Astrocyte of the cerebellum (primary cell): ENCODE measurements at regions not wholly inside any gene's neighbourhood (a gene's known extent, or its start where the extent isn't known, plus 50 kb on each side); places are given as distances from the start of the nearest gene placed in this dataset.

ENCODE experiments used
- DNase-seq: peaks from one replicate; pipeline ENCODE4 v3.0.0-alpha.2; 2011; ENCODE audit warnings: low read depth
- H3K4me3 ChIP-seq: 2 replicates; pipeline ENCODE4 v1.5.1; 2011; ENCODE audit warnings: mild to moderate bottlenecking, low read depth, low read length, moderate library complexity
- in situ Hi-C: cut with HindIII; loops from 2 replicates; pipeline ENCODE4 v1.10.0; 2017; ENCODE audit warnings: low sequenced_read_pairs
- TF ChIP-seq, protein P1 (sequence below): IDR thresholded peaks from 2 replicates; pipeline ENCODE4 v1.5.1; 2012; ENCODE audit warnings: low read length, low read depth, moderate library complexity, mild to moderate bottlenecking; ENCODE audit errors: missing control alignments

- no peak for DNase-seq
- in situ Hi-C loops = no loop called here
- TF ChIP-seq, protein P1, sequence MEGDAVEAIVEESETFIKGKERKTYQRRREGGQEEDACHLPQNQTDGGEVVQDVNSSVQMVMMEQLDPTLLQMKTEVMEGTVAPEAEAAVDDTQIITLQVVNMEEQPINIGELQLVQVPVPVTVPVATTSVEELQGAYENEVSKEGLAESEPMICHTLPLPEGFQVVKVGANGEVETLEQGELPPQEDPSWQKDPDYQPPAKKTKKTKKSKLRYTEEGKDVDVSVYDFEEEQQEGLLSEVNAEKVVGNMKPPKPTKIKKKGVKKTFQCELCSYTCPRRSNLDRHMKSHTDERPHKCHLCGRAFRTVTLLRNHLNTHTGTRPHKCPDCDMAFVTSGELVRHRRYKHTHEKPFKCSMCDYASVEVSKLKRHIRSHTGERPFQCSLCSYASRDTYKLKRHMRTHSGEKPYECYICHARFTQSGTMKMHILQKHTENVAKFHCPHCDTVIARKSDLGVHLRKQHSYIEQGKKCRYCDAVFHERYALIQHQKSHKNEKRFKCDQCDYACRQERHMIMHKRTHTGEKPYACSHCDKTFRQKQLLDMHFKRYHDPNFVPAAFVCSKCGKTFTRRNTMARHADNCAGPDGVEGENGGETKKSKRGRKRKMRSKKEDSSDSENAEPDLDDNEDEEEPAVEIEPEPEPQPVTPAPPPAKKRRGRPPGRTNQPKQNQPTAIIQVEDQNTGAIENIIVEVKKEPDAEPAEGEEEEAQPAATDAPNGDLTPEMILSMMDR = no peak
Measured at GRCh38 chr9:129241725-129242124, 63.7 kb upstream of the IER5L start.

GRCh38 chr9:129240581-129241211 is 62.6 kb upstream of the IER5L start:
- TF ChIP-seq, protein P1 = no peak
- DNase-seq = no peak
- no peak overlapping the region for H3K4me3 ChIP-seq
- in situ Hi-C loops = no loop called here

More at GRCh38 chr9:129241725-129242124, 63.7 kb upstream of the IER5L start:
- no peak overlapping the region for H3K4me3 ChIP-seq

- DNase-seq = no peak
- TF ChIP-seq, protein P1 = no peak
- in situ Hi-C loops = loop anchor here (5.0 kb wide), 1 partner anchor 68 kb away; no protein-coding TSS in a partner anchor
Measured at GRCh38 chr9:129239946-129240490, 62.0 kb upstream of the IER5L start.

DNA sequence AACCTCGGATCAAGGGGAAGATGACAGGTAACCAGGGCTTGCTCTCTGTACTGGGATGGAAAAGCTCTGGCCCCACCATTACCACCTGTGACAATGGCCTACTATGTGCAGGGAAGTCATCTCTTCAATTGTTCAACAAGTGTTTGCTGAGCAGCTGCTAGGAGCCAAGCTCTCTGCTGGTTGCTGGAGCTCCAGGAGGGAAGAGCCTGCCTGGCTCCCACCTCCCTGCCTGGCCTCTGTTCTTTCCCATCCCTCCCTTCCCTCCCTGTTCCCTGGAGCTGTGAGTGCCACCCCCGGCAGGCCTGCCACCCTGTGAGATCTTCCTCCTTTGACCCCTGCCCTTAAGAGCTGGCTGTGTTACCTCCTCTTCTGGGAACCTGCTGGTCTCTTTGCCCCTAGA is 59.7 kb upstream of the IER5L start:
- H3K4me3 ChIP-seq = no peak overlapping the region
- TF ChIP-seq, protein P1 = no peak
- no peak for DNase-seq
- in situ Hi-C loops = loop anchor here (5.0 kb wide), 1 partner anchor 66 kb away; no protein-coding TSS in a partner anchor

More at GRCh38 chr9:129239946-129240490, 62.0 kb upstream of the IER5L start:
- no peak overlapping the region for H3K4me3 ChIP-seq

DNA sequence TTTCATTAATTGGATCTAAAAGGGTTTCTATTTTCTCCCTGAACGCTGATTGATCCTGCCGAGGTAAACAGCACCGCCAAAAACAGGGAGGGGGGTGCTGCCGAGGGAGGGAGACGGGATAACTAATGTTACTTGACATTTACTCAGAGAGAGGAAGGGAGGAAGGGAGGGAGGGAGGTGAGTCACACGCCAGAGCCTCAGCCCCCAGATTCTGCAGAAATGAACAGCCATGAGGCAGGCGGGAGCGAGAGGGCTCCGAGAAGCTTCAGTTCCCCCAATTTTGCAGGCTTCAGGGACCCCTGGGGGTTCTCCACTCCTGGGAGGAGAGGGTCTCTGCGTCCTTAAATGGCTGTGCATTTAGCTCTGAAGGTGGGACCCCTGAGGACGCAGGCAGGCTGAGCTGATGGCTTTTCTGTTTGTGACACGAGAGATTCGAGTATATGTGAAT is 59.1 kb upstream of the IER5L start:
- H3K4me3 ChIP-seq = no peak overlapping the region
- no peak for DNase-seq
- TF ChIP-seq, protein P1 = no peak
- in situ Hi-C loops = loop anchor here (5.0 kb wide), 1 partner anchor 65 kb away; no protein-coding TSS in a partner anchor

DNA sequence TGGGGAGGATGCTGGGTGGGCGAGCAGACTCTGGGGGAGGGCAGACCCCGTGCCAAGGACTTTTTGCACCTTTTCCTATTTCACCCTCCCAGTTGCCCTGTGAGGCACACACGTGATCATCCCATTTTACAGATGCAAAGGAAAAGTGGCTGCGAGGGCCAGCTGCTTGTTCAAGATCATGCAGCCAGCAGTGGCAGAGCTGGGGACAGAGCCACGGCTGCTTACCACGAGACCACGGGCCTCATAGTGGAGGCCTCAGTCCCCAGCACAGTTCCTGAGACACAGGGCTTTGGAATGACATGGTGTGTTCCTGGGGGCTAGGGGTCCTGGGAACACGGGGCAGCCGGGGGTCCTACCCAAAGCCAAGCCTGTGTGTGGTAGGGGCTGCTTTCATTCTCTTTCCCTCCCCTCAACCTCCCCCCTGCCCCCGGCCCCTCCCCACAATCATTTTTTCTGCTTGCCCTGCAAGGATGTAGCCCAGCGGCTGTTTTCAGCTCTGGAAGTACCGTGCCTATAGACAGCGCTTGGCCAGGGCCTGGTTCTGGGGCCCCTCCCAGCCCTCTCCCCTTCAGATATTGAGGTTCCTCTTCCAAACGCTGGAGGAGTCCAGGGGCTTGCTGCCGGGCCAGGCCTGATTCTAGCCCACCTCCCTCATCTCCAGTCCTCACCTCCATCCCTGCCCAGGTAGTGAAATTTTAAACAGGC is 58.5 kb upstream of the IER5L start:
- TF ChIP-seq, protein P1 = no peak
- H3K4me3 ChIP-seq = no peak overlapping the region
- in situ Hi-C loops = loop anchor here (5.0 kb wide), 1 partner anchor 64 kb away; no protein-coding TSS in a partner anchor
- no peak for DNase-seq
